GM18868 (cell line): ENCODE measurements at regions not wholly inside any gene's neighbourhood (a gene's known extent, or its start where the extent isn't known, plus 50 kb on each side); places are given as distances from the start of the nearest gene placed in this dataset.
A peak's percentile ranks its signal among the peaks of the same experiment; 100 is the strongest.

ENCODE experiments used
- ATAC-seq: cut with Tn5 transposase; IDR thresholded peaks from one replicate; pipeline ENCODE4 v1.9.1; 2021; ENCODE audit warnings: mild to moderate bottlenecking, moderate library complexity; ENCODE audit not compliant: unreplicated experiment

DNA sequence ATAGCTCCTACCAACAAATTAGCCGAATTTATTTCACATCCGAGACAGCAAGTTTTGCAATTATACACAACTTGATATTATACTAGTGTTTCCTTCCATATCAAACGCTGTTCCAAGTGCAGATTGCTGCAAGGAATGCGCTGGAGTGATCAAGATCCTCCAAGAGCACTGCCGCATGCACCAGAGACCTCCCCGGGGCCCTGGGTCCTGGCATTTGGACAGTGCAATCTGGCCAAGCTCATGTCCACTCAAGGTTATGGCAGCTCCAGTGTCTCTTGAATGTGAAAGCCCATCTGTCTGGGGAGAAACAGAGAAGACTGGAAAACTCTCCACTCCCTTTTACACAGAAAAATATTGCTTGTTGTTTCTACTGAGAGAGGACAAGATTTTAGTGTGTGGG is 111.9 kb downstream of the HSPH1 start:
- ATAC-seq: no peak

GRCh38 chr13:31049083-31049482 is 112.6 kb downstream of the HSPH1 start:
- ATAC-seq: no peak

DNA sequence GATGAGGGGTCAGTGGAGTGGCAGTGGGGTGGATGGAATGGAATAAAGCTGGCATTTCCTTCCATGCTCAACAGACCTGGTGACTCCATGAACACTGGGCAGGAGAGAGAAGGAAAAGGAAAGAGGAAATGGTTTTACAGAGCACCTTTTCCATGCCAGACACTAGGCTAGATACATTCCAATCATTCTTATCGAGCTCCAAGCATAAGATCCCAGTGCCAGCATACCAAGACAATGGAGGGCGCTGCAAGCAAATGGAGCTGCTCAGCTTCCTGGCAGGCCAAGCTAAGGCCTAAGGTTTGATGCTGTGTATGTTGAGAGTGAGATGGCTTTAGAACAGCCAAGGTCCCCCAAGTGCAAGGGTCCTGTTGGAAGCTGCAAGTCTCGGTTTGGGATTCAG is 113.2 kb downstream of the HSPH1 start:
- no peak for ATAC-seq

- ATAC-seq: no peak
Measured at GRCh38 chr13:31046711-31047279, 114.3 kb downstream of the TEX26 start.

GRCh38 chr13:31045286-31046081 is 113.0 kb downstream of the TEX26 start:
- ATAC-seq: peak; percentile 56

DNA sequence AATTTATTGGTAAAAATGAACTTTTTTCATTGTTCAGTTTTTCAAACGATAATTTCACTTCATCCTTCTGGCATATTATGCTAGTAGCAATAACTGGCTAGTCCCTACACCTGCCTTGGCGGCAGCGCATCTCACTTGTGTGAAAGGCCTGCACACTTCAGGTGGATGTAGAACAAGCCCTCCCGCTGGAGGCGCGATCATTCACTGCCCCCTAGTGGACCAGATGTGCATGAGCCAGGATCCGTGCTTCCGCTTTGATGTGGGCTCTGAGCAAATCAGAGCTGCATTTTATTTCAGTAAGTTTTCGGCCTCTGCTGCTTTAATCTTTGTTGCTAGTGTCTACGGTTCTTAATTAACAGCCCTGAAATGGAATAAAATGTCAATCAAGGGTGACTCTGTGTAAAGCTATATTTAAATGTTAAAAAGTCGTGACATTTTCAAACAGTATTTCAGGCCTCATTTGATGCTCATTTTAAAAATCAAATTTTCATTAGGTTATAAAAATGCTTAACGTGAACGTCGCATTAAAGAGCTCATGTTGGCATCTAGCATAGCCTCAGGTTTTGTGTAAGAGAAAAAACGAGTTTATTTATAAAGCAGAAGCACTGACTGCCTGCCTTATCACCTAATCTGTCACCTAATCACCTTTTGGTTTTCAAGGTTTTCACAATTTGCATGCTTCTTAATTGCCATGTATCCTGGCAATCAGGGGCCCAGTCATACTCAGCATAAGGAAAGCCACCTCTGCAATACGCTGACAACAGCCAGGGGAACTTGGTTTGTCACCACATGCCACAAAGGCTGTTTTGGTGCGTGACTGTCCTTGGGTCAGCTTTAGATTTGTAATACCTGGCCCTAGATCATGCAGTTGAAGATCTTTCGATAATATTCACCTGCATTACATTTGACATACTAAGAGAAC is 112.2 kb downstream of the TEX26 start:
- peak; percentile 86 for ATAC-seq

DNA sequence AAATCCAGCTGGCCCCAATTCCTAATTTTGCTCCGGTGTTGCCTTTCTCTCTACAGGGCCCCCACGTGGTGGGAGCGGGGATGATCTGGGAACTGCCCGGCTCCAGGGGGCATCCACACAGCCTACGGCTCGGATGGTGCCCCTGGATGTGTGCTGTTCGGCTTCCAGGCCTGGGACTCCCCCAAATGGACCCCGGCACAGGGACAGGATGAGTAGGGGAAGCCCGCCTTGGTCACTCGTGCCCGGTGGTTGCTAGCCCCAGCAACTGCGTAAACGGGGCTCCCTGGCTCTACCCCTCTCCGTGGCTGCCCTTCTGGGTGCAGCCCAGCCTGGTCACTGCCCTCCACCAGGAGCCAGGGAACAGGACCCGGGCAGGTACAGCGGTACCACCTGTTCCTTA is 111.5 kb downstream of the TEX26 start:
- no peak for ATAC-seq

DNA sequence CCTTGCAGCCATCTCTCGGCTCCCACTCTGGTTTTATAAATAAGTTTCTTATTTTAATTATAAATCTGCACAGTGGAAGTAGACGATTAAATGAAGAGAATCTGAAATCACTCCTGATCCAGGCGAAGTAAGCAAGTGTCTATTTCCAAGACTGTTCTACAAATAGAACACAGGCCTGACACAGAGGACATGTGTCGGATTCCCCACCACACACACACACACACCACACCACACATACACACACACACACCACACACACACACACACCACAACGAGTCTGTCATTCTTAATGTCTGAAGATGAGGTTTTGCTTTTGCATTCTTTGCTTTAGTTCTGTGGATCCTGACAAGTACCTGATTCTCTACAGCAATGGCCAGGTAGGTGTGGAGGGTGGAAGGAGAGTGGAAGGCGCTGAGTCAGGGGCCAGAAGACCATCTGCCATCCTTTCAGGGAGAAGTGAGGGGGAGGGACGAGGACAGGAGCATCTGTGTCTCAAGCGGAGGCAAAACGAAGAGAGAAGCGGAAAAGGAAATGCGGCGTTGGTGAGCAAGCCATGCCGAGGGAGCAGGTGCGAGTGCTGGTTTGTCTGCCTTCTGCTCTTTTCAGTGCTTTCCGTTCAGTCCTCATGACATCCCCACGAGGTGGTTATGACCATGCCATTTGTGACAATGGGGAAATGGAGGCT is 110.2 kb downstream of the TEX26 start:
- ATAC-seq: no peak

- no peak for ATAC-seq
Measured at GRCh38 chr13:31042049-31042448, 109.6 kb downstream of the TEX26 start.

DNA sequence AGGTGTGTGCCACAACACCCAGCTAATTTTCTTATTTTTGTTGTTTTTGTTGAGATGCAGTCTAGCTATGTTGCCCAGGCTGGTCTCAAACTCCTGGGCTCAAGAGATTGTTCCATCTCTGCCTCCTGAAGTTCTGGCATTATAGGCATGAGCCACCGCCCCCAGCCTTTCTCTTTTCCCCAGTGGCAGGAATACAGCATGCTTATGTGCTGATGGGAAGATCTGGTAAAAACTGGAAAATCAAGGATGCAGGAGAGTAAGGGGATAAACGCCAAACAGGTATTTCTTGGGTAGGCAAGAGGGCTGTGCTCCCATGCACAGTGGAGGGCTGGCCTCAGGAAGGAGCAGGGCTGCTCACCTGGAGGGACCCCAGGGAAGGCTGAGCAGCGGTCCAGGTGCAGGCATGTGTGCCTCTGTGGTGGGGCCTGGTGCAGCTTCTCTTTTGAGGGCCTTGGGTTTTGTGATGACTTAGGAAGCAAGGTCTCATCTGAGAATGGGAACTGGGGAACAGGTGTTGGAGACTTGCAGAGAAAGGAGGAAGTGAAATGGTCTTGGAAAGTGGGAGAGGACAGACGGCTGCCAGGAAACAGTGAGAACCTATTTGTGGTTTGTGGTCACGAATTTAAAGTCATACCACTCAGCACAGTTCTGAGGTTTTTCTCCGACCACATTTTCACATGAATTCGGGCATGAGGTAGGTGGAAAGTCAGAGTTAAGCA is 106.5 kb downstream of the TEX26 start:
- peak; percentile 88 for ATAC-seq

DNA sequence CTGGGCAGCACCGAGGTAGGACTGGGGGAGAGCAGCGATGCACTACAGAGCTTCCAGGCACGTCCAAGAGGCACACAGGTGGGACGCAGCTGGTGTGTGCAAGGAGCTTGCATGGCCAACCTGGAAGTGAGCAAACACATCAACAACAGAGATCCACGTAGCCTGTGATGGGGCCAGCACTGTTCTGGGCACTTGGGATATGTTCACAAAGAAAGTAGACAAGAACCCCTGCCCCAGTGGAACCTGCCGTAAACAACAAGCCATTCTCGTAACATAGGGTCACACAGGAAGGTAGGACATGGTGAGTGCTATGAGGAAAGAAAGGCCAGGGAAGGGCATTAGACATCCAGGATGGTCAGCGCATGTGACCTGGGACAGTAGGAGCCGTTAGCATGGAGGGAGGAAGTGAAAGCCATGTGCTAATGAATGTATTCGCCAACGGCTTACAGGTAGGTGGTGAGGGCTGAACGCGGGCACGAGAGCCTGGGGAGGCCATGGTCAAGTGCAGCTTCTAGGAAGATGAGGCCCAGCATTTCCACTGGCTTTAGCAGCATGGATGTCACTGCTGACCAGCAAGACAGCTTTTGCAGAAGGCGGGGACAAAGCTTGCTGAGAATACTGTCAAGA is 105.5 kb downstream of the TEX26 start:
- ATAC-seq: no peak

- no peak for ATAC-seq
Measured at GRCh38 chr13:31036731-31037695, 104.6 kb downstream of the TEX26 start.

DNA sequence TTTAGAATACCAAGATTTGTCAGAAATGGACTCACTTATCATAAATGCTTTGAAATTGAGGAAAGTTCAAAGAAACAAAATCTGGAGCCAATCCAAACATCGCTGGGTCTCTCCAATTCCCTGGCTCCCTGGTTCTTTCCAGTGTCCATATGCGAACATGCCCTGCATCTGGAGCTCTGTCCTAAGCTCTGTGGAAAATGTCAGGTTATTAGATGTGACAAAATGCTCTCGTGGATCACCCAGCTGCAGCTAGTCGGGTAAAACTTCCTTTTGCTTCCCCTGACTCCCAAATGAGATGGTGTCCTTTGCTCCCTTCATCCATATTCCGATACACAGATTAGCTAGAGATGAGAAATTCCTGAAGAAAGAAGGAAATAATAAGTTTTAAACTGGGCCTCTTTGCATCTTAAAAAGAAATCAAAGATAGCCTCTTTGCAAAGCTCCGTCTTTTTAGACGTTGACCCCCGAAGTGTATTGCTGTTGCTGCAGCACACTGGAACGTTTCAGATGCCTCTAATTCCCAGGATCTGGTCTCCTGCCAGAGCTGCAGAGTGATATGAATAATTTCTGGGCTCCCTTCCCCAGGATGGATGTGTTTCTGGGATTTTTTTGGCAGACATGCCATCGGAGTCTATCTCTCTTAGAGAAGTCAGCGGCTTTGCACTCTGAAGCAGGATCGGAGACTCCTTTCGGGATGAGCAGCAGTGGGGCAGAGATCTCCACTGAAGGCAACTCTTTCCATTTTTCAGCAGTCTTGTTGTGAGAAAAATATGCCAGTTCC is 102.9 kb downstream of the TEX26 start:
- no peak for ATAC-seq

GRCh38 chr13:31032528-31033113 is 100.2 kb downstream of the TEX26 start:
- ATAC-seq: no peak

DNA sequence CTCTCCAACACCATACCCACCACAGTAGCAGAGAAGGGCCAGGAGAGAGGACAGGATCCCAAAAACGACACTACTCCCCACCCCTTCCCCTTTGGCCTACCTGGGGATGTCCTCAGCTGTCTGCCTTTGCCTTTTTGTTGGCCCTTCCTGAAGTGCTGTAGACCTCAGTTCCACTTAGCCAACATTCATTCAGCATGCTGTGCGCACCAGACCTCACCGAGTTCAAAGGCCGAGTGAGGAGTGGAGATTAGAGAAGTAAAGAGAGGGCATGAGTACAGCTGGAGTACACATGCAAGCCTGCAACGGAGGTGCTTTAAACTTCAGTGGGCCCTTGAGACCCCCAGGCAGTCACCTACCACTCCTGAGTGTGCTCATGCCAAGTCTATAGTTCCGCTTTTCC is 99.0 kb downstream of the TEX26 start:
- ATAC-seq: no peak

DNA sequence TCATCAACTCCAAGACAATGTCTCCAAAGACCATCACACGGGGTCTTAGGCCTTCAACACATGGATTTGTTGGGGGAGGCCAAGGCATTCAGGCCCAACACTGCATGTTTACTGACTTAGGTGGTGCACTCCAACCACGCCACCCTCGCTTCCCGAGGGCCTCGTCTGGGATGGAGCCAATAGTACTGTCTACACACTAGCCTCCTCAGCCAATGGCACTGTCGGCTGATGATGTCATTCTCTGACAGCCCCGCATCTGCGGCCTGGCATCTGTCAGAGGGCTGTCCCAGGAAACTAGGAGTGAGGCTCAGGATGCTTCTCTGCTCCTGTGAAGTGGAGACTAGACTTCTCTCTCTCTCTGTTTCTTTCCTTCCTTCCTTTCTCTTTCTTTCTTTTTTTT is 96.6 kb downstream of the TEX26 start:
- no peak for ATAC-seq

DNA sequence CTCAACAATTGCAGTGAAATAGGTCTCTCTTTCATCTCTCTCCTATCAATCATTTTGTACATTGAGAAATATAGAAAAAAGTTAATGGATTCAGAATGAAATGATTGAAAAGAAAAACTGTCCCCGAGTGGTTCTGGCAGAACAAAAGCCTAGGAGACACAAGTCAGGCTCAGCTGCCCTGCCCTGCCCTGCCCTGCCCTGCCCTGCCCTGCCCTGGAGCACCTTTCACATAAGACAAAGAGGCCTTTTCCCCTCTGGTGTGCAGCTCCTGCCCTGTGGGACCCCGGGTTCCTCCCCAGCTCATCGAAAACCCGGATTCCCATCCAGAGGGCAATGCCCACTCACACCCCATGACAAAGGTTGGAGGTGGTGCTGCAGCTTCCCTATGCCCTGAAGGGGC is 94.7 kb downstream of the TEX26 start:
- ATAC-seq: no peak
